H1 (cell line): ENCODE measurements at regions not wholly inside any gene's neighbourhood (a gene's known extent, or its start where the extent isn't known, plus 50 kb on each side); places are given as distances from the start of the nearest gene placed in this dataset.

ENCODE experiments used
- BACH1 ChIP-seq: IDR thresholded peaks from 2 replicates; pipeline ENCODE4 v1.6.1; 2012; ENCODE audit warnings: low read length, improper control_type of control experiment
- CHD1 ChIP-seq: IDR thresholded peaks from 2 replicates; pipeline ENCODE4 v1.6.1; 2012; ENCODE audit warnings: low read depth, low read length, improper control_type of control experiment
- CREB1 ChIP-seq: IDR thresholded peaks from 2 replicates; pipeline ENCODE4 v1.6.1; 2012; ENCODE audit warnings: inconsistent platforms
- GABPA ChIP-seq: IDR thresholded peaks from 2 replicates; pipeline ENCODE4 v1.6.1; 2011; ENCODE audit warnings: mild to moderate bottlenecking, low read length, moderate library complexity, borderline replicate concordance; ENCODE audit not compliant: insufficient read depth
- KDM1A ChIP-seq: fragments of 200-600, 300-600 bp; sonication (generic); IDR thresholded peaks from 2 replicates; pipeline ENCODE4 v1.7.1; 2016; ENCODE audit warnings: mild to moderate bottlenecking, low read length, borderline replicate concordance
- MAFK ChIP-seq: IDR thresholded peaks from 2 replicates; pipeline ENCODE4 v1.6.1; 2012; ENCODE audit warnings: low read depth, mild to moderate bottlenecking, improper control_type of control experiment, low read length
- RNF2 ChIP-seq: fragments of 200-900, 300-1000 bp; sonication (generic); IDR thresholded peaks from 2 replicates; pipeline ENCODE4 v1.7.1; 2016; ENCODE audit warnings: borderline replicate concordance, low read depth, mild to moderate bottlenecking, antibody characterized with exemption, low read length; ENCODE audit not compliant: poor library complexity, severe bottlenecking; ENCODE audit errors: missing control alignments
- SAP30 ChIP-seq: fragments of 300-600 bp; sonication (generic); IDR thresholded peaks from 2 replicates; pipeline ENCODE4 v1.7.1; 2012; ENCODE audit warnings: low read length, moderate library complexity, mild to moderate bottlenecking, inconsistent platforms; ENCODE audit not compliant: insufficient read depth, insufficient replicate concordance
- TEAD4 ChIP-seq: IDR thresholded peaks from 2 replicates; pipeline ENCODE4 v1.6.1; 2012; ENCODE audit warnings: low read depth, low read length, inconsistent platforms, mixed read lengths
- TF ChIP-seq, protein P1 (sequence below): fragments of 300-600 bp; sonication (generic); IDR thresholded peaks from 2 replicates; pipeline ENCODE4 v1.7.1; 2012; ENCODE audit warnings: low read length, moderate library complexity, mild to moderate bottlenecking, inconsistent platforms; ENCODE audit not compliant: insufficient replicate concordance
- TF ChIP-seq, protein P2 (sequence below): IDR thresholded peaks from 2 replicates; pipeline ENCODE4 v1.6.1; 2012; ENCODE audit warnings: inconsistent platforms

DNA sequence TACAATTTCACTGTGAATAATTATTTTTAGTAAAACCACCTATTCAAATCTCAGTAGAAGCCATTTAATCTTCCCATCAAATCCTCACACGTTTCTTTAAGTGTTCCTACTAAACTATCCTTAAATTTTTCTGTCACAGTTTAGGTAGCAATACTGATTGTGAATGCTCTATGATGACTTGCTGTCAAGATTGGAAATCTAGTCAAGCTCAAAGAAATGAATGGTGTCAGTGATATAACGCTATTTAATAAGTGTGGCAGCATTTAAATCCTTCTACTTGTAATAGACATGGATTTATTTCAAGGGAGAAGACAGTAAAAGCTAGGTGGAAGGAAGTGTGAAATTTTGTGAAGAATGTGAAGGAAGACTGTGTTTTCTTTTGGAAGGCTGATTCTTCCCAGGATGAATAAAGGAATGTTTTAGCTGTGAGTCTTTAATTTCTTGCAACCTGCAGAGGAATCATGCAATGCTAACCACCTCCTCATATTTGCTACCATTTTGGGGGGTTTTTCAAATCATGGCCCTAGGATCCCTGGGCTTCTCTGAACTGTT, 936.7 kb upstream of the NEGR1 start (continued):
- TF ChIP-seq, protein P1, sequence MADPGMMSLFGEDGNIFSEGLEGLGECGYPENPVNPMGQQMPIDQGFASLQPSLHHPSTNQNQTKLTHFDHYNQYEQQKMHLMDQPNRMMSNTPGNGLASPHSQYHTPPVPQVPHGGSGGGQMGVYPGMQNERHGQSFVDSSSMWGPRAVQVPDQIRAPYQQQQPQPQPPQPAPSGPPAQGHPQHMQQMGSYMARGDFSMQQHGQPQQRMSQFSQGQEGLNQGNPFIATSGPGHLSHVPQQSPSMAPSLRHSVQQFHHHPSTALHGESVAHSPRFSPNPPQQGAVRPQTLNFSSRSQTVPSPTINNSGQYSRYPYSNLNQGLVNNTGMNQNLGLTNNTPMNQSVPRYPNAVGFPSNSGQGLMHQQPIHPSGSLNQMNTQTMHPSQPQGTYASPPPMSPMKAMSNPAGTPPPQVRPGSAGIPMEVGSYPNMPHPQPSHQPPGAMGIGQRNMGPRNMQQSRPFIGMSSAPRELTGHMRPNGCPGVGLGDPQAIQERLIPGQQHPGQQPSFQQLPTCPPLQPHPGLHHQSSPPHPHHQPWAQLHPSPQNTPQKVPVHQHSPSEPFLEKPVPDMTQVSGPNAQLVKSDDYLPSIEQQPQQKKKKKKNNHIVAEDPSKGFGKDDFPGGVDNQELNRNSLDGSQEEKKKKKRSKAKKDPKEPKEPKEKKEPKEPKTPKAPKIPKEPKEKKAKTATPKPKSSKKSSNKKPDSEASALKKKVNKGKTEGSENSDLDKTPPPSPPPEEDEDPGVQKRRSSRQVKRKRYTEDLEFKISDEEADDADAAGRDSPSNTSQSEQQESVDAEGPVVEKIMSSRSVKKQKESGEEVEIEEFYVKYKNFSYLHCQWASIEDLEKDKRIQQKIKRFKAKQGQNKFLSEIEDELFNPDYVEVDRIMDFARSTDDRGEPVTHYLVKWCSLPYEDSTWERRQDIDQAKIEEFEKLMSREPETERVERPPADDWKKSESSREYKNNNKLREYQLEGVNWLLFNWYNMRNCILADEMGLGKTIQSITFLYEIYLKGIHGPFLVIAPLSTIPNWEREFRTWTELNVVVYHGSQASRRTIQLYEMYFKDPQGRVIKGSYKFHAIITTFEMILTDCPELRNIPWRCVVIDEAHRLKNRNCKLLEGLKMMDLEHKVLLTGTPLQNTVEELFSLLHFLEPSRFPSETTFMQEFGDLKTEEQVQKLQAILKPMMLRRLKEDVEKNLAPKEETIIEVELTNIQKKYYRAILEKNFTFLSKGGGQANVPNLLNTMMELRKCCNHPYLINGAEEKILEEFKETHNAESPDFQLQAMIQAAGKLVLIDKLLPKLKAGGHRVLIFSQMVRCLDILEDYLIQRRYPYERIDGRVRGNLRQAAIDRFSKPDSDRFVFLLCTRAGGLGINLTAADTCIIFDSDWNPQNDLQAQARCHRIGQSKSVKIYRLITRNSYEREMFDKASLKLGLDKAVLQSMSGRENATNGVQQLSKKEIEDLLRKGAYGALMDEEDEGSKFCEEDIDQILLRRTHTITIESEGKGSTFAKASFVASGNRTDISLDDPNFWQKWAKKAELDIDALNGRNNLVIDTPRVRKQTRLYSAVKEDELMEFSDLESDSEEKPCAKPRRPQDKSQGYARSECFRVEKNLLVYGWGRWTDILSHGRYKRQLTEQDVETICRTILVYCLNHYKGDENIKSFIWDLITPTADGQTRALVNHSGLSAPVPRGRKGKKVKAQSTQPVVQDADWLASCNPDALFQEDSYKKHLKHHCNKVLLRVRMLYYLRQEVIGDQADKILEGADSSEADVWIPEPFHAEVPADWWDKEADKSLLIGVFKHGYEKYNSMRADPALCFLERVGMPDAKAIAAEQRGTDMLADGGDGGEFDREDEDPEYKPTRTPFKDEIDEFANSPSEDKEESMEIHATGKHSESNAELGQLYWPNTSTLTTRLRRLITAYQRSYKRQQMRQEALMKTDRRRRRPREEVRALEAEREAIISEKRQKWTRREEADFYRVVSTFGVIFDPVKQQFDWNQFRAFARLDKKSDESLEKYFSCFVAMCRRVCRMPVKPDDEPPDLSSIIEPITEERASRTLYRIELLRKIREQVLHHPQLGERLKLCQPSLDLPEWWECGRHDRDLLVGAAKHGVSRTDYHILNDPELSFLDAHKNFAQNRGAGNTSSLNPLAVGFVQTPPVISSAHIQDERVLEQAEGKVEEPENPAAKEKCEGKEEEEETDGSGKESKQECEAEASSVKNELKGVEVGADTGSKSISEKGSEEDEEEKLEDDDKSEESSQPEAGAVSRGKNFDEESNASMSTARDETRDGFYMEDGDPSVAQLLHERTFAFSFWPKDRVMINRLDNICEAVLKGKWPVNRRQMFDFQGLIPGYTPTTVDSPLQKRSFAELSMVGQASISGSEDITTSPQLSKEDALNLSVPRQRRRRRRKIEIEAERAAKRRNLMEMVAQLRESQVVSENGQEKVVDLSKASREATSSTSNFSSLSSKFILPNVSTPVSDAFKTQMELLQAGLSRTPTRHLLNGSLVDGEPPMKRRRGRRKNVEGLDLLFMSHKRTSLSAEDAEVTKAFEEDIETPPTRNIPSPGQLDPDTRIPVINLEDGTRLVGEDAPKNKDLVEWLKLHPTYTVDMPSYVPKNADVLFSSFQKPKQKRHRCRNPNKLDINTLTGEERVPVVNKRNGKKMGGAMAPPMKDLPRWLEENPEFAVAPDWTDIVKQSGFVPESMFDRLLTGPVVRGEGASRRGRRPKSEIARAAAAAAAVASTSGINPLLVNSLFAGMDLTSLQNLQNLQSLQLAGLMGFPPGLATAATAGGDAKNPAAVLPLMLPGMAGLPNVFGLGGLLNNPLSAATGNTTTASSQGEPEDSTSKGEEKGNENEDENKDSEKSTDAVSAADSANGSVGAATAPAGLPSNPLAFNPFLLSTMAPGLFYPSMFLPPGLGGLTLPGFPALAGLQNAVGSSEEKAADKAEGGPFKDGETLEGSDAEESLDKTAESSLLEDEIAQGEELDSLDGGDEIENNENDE, result no peak
- TF ChIP-seq CREB1 (no peak), RNF2 (no peak), KDM1A (no peak), GABPA (no peak), TEAD4 (no peak), SAP30 (no peak), BACH1 (no peak), MAFK (no peak), CHD1 (no peak)
- TF ChIP-seq, protein P2, sequence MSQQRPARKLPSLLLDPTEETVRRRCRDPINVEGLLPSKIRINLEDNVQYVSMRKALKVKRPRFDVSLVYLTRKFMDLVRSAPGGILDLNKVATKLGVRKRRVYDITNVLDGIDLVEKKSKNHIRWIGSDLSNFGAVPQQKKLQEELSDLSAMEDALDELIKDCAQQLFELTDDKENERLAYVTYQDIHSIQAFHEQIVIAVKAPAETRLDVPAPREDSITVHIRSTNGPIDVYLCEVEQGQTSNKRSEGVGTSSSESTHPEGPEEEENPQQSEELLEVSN, result no peak
